Keratinocyte (primary cell): ENCODE measurements at regions not wholly inside any gene's neighbourhood (a gene's known extent, or its start where the extent isn't known, plus 50 kb on each side); places are given as distances from the start of the nearest gene placed in this dataset.

Source experiments
- EZH2 ChIP-seq: IDR thresholded peaks from one replicate; pipeline ENCODE4 v1.6.1; 2012; ENCODE audit warnings: inconsistent platforms, mild to moderate bottlenecking, low read length, moderate library complexity
- TF ChIP-seq, protein P1 (sequence below), 3 experiments: IDR thresholded peaks in 1 of 3; conservative IDR thresholded peaks in 1 of 3; optimal IDR thresholded peaks in 1 of 3; 2 replicates in 2 of 3; 3 replicates in 1 of 3; pipeline versions ENCODE3 to v1.5.1; 2011; ENCODE audit warnings: low read length in 3 of 3, mild to moderate bottlenecking in 3 of 3, moderate library complexity in 2 of 3, control low read depth in 1 of 3, inconsistent platforms in 1 of 3; ENCODE audit not compliant: insufficient read depth in 2 of 3; ENCODE audit errors: extremely low read depth in 1 of 3

DNA sequence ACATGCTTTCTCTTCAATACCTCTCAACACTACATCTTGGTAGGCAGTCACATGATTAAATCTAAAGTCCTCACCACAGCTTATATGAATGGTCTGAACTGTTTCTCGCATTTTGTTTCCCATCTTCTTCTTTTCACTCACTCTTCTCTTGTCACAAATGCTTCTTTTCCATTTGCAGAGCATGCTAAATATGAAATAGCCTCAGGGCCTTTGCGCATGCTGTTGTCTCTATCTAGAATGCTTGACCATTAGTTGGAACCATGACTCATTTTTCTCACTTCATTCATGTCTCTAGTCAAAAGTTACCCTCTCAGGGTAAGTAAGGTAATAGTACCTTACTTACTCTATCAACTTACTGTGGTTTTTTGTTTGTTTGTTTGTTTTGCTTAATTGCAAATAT lies 239.7 kb downstream of the PTPRC start:
- TF ChIP-seq, protein P1, sequence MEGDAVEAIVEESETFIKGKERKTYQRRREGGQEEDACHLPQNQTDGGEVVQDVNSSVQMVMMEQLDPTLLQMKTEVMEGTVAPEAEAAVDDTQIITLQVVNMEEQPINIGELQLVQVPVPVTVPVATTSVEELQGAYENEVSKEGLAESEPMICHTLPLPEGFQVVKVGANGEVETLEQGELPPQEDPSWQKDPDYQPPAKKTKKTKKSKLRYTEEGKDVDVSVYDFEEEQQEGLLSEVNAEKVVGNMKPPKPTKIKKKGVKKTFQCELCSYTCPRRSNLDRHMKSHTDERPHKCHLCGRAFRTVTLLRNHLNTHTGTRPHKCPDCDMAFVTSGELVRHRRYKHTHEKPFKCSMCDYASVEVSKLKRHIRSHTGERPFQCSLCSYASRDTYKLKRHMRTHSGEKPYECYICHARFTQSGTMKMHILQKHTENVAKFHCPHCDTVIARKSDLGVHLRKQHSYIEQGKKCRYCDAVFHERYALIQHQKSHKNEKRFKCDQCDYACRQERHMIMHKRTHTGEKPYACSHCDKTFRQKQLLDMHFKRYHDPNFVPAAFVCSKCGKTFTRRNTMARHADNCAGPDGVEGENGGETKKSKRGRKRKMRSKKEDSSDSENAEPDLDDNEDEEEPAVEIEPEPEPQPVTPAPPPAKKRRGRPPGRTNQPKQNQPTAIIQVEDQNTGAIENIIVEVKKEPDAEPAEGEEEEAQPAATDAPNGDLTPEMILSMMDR (optimal IDR thresholded peaks at IDR 0.05 in 1 of 3, IDR thresholded peaks at IDR 0.05 in 1 of 3, conservative IDR thresholded peaks at IDR 0.05 in 1 of 3; ENCODE audit: extremely low read depth in 1 of 3, insufficient read depth in 2 of 3, low read length in 3 of 3), result no peak
- no peak for TF ChIP-seq EZH2
